ENCODE measurements at regions not wholly inside any gene's neighbourhood (a gene's known extent, or its start where the extent isn't known, plus 50 kb on each side); places are given as distances from the start of the nearest gene placed in this dataset.

DNA sequence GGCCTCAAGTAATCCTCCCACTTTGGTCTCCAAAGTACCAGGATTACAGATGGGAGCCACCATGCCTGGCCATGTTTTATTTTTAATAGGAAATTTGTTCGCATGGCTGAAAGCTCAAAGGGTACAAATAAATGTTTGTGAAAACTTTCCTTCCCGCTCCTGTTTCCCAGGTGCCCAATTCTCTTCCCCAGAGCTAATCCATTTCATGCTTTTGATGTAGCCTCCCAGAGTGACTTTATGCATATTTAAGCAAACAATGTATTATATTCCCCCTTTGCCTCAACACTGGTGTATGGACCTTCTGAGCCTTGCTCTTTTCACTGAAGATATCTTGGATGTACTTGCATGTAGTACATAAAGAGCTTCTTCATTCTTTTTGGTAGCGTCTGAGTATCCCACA lies 52.5 kb upstream of the ITSN2 start:
- H3K9me3 Mint-ChIP-seq, result no peaks in the 10 kb centered on the region
- DNase-seq, result no peak
- H3K27ac Mint-ChIP-seq, result no peak overlapping the region
- H3K4me1 Mint-ChIP-seq, result no peaks in the 10 kb centered on the region
- H3K27me3 Mint-ChIP-seq, result no peaks in the 10 kb centered on the region
- POLR2A ChIA-PET, result interaction anchor here (0.7 kb wide), 1 partner anchor 413 kb away, joined by 3 read pairs; no protein-coding TSS in a partner anchor
- no peak for ATAC-seq (ENCODE audit: low read depth)
- no peak overlapping the region for H3K4me3 Mint-ChIP-seq
- no peaks in the 10 kb centered on the region for H3K36me3 Mint-ChIP-seq

DNA sequence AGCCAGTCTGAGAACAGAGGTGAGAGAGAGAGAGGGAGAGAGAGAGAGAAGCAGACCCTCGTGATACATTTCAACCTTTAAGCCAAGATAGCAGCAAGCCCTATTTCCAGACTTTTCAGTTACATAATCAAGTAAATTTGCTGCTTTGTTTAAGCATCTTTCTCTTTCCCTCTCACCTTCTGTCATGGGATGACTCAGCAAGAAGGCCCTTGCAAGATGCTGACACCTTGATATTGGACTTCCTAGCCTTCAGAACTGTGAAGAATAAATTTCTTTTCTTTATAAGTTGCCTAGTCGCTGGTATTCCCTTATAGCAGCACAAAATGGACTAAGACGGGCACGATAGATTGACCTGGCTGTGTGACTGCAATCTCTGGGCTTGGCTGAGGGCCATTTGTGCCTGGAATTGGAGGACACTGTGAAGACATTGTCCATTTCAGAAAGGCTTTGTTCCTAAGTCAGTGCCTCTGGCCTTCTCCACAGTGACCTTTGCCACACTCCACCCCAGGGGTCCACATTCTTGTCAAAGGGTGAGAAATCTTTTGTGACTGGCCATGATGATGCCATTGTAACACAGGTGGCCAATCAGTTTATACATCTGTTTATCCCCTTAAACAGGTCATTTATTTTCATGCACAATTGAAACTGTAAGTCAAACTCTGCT lies 51.3 kb upstream of the ITSN2 start:
- Mint-ChIP-seq H3K9me3 (no peaks in the 10 kb centered on the region), H3K4me3 (no peak overlapping the region), H3K36me3 (no peaks in the 10 kb centered on the region), H3K27ac (no peak overlapping the region), H3K4me1 (no peaks in the 10 kb centered on the region), H3K27me3 (peaks cover 2% of the 10 kb centered on the region)
- POLR2A ChIA-PET, result no interaction called here
- ATAC-seq (ENCODE audit: low read depth) (no peak), DNase-seq (no peak)

DNA sequence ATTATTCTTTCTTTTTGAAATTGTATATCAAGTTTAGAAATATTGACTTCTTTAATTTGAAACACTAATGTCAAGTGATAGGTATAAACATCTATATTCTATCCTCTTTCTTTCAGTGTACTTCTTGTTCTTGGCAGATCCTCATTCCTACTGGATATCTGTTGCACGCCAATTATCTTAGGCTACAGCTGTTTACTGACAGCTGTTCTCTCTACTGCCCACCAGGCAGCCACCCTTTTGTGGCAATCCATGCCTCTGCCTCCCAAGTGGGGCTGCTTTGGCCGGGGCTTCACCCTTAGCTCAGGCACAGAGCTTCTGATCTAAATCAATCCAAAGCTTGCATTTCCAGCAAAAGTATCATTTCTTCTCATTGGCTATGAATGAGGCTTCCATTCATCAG lies 50.6 kb upstream of the ITSN2 start:
- POLR2A ChIA-PET, result no interaction called here
- no peaks in the 10 kb centered on the region for H3K9me3 Mint-ChIP-seq
- DNase-seq (no peak), ATAC-seq (ENCODE audit: low read depth) (no peak)
- peaks cover 3% of the 10 kb centered on the region for H3K27me3 Mint-ChIP-seq
- no peak overlapping the region for H3K4me3 Mint-ChIP-seq
- H3K4me1 Mint-ChIP-seq, result no peaks in the 10 kb centered on the region
- H3K27ac Mint-ChIP-seq, result no peak overlapping the region
- no peaks in the 10 kb centered on the region for H3K36me3 Mint-ChIP-seq

DNA sequence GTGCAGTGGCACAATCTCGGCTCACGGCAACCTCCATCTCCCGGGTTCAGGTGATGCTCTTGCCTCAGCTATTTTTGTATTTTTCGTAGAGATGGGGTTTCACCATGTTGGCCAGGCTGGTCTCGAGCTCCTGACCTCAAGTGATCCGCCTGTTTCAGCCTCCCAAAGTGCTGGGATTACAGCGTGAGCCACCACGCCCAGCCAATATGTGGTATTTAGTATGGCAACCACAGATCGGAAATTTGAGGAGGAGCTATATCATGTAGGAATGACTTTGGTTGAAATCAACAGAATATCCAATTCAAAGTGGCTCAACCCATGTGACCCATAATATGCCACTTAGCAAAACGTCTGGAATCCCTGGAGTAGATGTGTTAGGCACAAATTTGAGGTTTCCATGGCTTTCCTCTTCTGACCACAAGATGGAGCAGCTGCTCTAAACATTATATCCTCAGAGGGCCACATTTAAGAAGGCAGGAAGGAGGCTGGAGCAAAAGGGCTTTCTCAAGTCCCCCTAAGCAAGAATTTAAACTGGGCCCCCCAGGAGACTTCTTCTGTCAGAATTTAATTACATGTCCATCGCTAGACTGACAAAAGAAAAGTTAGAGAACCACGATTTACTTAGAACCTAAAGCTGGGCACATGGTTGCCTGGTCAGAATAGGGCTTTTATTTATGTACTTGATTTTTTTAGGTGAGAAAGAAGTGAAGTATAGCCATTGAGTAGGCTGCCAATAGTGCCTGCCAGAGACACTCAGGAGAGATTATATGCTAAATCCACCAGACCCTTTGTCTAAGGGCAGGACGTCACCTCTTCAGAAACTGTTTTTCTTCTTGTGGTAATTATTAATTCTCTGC lies 49.6 kb upstream of the ITSN2 start:
- H3K4me3 Mint-ChIP-seq, result no peak overlapping the region
- no peak overlapping the region for H3K27ac Mint-ChIP-seq
- peak; percentile 56 for ATAC-seq (ENCODE audit: low read depth)
- peaks cover 3% of the 10 kb centered on the region for H3K27me3 Mint-ChIP-seq
- no peak for DNase-seq
- POLR2A ChIA-PET, result no interaction called here
- no peaks in the 10 kb centered on the region for H3K4me1 Mint-ChIP-seq
- H3K36me3 Mint-ChIP-seq, result no peaks in the 10 kb centered on the region
- H3K9me3 Mint-ChIP-seq, result no peaks in the 10 kb centered on the region
